ENCODE measurements at regions not wholly inside any gene's neighbourhood (a gene's known extent, or its start where the extent isn't known, plus 50 kb on each side); places are given as distances from the start of the nearest gene placed in this dataset.

DNA sequence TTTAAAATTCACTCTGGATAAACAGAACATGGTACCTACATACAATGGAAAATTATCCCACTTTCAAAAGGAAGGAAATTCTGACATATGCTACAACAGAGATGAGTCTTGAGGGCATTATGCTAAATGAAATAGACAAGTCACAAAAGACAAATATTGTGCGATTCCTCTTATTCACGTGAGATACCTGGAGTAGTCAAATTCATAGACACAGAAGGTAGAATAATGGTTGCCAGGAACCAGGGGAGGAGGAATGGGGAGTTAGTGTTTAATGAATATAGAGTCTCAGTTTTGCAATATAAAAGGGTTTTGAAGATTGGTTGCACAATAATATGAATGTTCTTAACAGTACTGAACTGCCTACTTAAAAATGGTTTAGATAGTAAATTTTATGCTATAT is 69.8 kb upstream of the WAC start:
- TF ChIP-seq ZNF19 (tag by site-specific recombination; IDR thresholded peaks at IDR 0.05; ENCODE audit: low read depth), result no peak
- no peak for TF ChIP-seq ZNF416 (tag by site-specific recombination; IDR thresholded peaks at IDR 0.05)
- no peak for TF ChIP-seq ELK4 (IDR thresholded peaks at IDR 0.05; ENCODE audit: borderline replicate concordance, low read depth, low read length)

Measured in HEK293 (cell line).